Osteocyte (in vitro differentiated cells): ENCODE measurements at regions not wholly inside any gene's neighbourhood (a gene's known extent, or its start where the extent isn't known, plus 50 kb on each side); places are given as distances from the start of the nearest gene placed in this dataset.
A peak's percentile ranks its signal among the peaks of the same experiment; 100 is the strongest.

Experiments
- DNase-seq: peaks from one replicate; pipeline ENCODE4 v3.0.0; 2021; ENCODE audit warnings: mixed read lengths; ENCODE audit not compliant: unreplicated experiment; ENCODE audit errors: extremely low spot score
- H3K27ac Mint-ChIP-seq: one replicate; pipeline ENCODE4 v1.8.0; 2021; ENCODE audit warnings: mild to moderate bottlenecking, mixed read lengths; ENCODE audit not compliant: unreplicated experiment
- H3K27me3 Mint-ChIP-seq: one replicate; pipeline ENCODE4 v1.8.0; 2021; ENCODE audit warnings: mixed read lengths; ENCODE audit not compliant: unreplicated experiment
- H3K36me3 Mint-ChIP-seq: one replicate; pipeline ENCODE4 v1.8.0; 2021; ENCODE audit warnings: mixed read lengths; ENCODE audit not compliant: unreplicated experiment
- H3K4me1 Mint-ChIP-seq: one replicate; pipeline ENCODE4 v1.8.0; 2021; ENCODE audit warnings: mixed read lengths; ENCODE audit not compliant: unreplicated experiment
- H3K4me3 Mint-ChIP-seq: one replicate; pipeline ENCODE4 v1.8.0; 2021; ENCODE audit warnings: mild to moderate bottlenecking, moderate library complexity, mixed read lengths; ENCODE audit not compliant: unreplicated experiment
- H3K9me3 Mint-ChIP-seq: one replicate; pipeline ENCODE4 v1.8.0; 2021; ENCODE audit warnings: mixed read lengths; ENCODE audit not compliant: unreplicated experiment
- TF ChIP-seq, protein P1 (sequence below): fragments of 200-600 bp; sonication (generic); IDR thresholded peaks from 2 replicates; pipeline ENCODE4 v1.5.0; 2021; ENCODE audit warnings: antibody characterized with exemption, mild to moderate bottlenecking, moderate library complexity

DNA sequence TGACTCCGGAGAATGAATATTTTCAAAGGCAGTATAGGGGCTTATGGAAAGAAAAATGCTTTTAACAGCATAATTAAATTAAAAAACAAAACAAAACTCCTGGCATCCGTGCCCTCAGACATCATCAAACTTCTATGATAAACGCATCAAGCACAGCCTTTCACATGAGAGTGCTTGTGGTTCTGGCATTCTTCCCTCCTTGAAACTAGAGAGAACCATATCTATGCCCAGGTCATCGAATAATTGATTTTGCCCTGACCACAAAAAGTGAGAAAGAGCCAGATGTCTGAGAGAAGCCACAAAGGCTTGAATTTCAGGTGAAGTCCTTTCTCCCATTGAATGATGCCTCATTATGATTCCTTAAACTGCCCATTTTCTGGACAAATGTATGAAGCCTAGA is 286.8 kb downstream of the CBLL2 start:
- TF ChIP-seq, protein P1, sequence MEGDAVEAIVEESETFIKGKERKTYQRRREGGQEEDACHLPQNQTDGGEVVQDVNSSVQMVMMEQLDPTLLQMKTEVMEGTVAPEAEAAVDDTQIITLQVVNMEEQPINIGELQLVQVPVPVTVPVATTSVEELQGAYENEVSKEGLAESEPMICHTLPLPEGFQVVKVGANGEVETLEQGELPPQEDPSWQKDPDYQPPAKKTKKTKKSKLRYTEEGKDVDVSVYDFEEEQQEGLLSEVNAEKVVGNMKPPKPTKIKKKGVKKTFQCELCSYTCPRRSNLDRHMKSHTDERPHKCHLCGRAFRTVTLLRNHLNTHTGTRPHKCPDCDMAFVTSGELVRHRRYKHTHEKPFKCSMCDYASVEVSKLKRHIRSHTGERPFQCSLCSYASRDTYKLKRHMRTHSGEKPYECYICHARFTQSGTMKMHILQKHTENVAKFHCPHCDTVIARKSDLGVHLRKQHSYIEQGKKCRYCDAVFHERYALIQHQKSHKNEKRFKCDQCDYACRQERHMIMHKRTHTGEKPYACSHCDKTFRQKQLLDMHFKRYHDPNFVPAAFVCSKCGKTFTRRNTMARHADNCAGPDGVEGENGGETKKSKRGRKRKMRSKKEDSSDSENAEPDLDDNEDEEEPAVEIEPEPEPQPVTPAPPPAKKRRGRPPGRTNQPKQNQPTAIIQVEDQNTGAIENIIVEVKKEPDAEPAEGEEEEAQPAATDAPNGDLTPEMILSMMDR = no peak
- no peaks in the 10 kb centered on the region for H3K36me3 Mint-ChIP-seq
- DNase-seq = no peak
- H3K27me3 Mint-ChIP-seq = no peaks in the 10 kb centered on the region
- peaks cover 6% of the 10 kb centered on the region for H3K9me3 Mint-ChIP-seq
- H3K27ac Mint-ChIP-seq = no peak overlapping the region
- H3K4me3 Mint-ChIP-seq = no peak overlapping the region
- no peaks in the 10 kb centered on the region for H3K4me1 Mint-ChIP-seq

GRCh38 chrX:22575161-22575845 is 302.6 kb downstream of the CBLL2 start:
- Mint-ChIP-seq H3K27me3 (peaks cover 3% of the 10 kb centered on the region), H3K4me3 (no peak overlapping the region), H3K9me3 (peaks cover 4% of the 10 kb centered on the region), H3K4me1 (peaks cover 14% of the 10 kb centered on the region), H3K27ac (no peak overlapping the region), H3K36me3 (no peaks in the 10 kb centered on the region)
- no peak for DNase-seq
- TF ChIP-seq, protein P1 = no peak

GRCh38 chrX:22577181-22577580 is 304.5 kb downstream of the CBLL2 start:
- H3K27me3 Mint-ChIP-seq = no peaks in the 10 kb centered on the region
- peaks cover 14% of the 10 kb centered on the region for H3K4me1 Mint-ChIP-seq
- DNase-seq = no peak
- H3K4me3 Mint-ChIP-seq = no peak overlapping the region
- TF ChIP-seq, protein P1 = no peak
- H3K27ac Mint-ChIP-seq = peak overlapping the region; percentile 69
- no peaks in the 10 kb centered on the region for H3K36me3 Mint-ChIP-seq
- peaks cover 4% of the 10 kb centered on the region for H3K9me3 Mint-ChIP-seq

- H3K4me3 Mint-ChIP-seq = no peak overlapping the region
- TF ChIP-seq, protein P1 = no peak
- DNase-seq = no peak
- H3K9me3 Mint-ChIP-seq = peaks cover 7% of the 10 kb centered on the region
- no peak overlapping the region for H3K27ac Mint-ChIP-seq
- no peaks in the 10 kb centered on the region for H3K36me3 Mint-ChIP-seq
- H3K27me3 Mint-ChIP-seq = peaks cover 9% of the 10 kb centered on the region
- H3K4me1 Mint-ChIP-seq = no peaks in the 10 kb centered on the region
Observed at GRCh38 chrX:22585831-22586230, 313.1 kb downstream of the CBLL2 start.

DNA sequence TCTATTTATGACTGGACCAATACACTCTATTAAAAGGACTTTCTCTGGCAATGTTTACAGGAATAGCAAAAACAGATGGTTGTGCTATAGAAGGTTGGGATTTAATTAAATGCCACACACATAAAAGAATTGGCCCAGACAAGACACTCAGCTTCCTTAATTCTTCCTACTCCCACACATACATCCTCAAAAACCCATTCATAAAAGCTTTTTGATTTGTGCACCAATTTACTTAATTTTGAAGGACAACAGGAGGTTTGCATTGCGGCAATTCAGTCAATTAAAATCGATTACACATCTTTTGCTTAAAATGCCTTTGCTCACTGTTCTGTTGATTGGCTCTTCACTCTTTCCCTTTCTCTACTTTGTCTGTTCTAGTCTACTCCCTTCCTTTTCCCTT is 317.1 kb downstream of the CBLL2 start:
- TF ChIP-seq, protein P1 = no peak

More for the DNA sequence above, 317.1 kb downstream of the CBLL2 start:
- Mint-ChIP-seq H3K4me1 (no peaks in the 10 kb centered on the region), H3K27ac (no peak overlapping the region), H3K4me3 (no peak overlapping the region), H3K27me3 (peaks cover 6% of the 10 kb centered on the region), H3K36me3 (no peaks in the 10 kb centered on the region), H3K9me3 (peaks cover 4% of the 10 kb centered on the region)
- no peak for DNase-seq
